ENCODE measurements at regions not wholly inside any gene's neighbourhood (a gene's known extent, or its start where the extent isn't known, plus 50 kb on each side); places are given as distances from the start of the nearest gene placed in this dataset.

- TF ChIP-seq RAD21 (IDR thresholded peaks at IDR 0.05; ENCODE audit: low read length) (no peak), SIN3A (IDR thresholded peaks at IDR 0.05; ENCODE audit: borderline replicate concordance, low read depth, low read length) (no peak), CTCF (IDR thresholded peaks at IDR 0.05) (no peak), FOSL2 (IDR thresholded peaks at IDR 0.05; ENCODE audit: borderline replicate concordance, low read depth) (no peak), CHD2 (IDR thresholded peaks at IDR 0.05; ENCODE audit: low read length, partially characterized antibody) (no peak), EZH2phosphoT487 (IDR thresholded peaks at IDR 0.05; ENCODE audit: borderline replicate concordance, low read depth) (no peak), PBX3 (IDR thresholded peaks at IDR 0.05) (no peak), MAX (IDR thresholded peaks at IDR 0.05; ENCODE audit: low read depth) (no peak), REST (IDR thresholded peaks at IDR 0.05; ENCODE audit: low read depth, low read length) (no peak)
Observed at GRCh38 chr20:10826111-10826510, 152.3 kb upstream of the JAG1 start.
